ENCODE measurements at regions not wholly inside any gene's neighbourhood (a gene's known extent, or its start where the extent isn't known, plus 50 kb on each side); places are given as distances from the start of the nearest gene placed in this dataset.

- intact Hi-C loops (cut with DNase I; ENCODE audit: low total_unique reads) (loop anchor here (5.0 to 10.0 kb wide), 2 partner anchors 1112 to 1674 kb away; no protein-coding TSS in a partner anchor), in situ Hi-C loops (cut with MboI; ENCODE audit: low pct_ligation_motif_present in 1 of 4, low pct_unique_long_range_greater_than_20kb in 1 of 4, low sequenced_read_pairs in 3 of 4) (no loop called here)
- WGBS, 2 donors (ENCODE audit: low coverage in 1 of 2), result 13 to 64% methylated on average over 2 to 11 of the region's 11 CpGs
- Histone ChIP-seq H3K9me3 (no peaks in the 10 kb centered on the region), H3K4me1 (no peaks in the 10 kb centered on the region), H3K27ac (no peak overlapping the region), H3K4me3 (no peak overlapping the region), H3K36me3 (no peaks in the 10 kb centered on the region), H3K27me3 (no peaks in the 10 kb centered on the region)
- no peak for DNase-seq
- TF ChIP-seq, protein P1, sequence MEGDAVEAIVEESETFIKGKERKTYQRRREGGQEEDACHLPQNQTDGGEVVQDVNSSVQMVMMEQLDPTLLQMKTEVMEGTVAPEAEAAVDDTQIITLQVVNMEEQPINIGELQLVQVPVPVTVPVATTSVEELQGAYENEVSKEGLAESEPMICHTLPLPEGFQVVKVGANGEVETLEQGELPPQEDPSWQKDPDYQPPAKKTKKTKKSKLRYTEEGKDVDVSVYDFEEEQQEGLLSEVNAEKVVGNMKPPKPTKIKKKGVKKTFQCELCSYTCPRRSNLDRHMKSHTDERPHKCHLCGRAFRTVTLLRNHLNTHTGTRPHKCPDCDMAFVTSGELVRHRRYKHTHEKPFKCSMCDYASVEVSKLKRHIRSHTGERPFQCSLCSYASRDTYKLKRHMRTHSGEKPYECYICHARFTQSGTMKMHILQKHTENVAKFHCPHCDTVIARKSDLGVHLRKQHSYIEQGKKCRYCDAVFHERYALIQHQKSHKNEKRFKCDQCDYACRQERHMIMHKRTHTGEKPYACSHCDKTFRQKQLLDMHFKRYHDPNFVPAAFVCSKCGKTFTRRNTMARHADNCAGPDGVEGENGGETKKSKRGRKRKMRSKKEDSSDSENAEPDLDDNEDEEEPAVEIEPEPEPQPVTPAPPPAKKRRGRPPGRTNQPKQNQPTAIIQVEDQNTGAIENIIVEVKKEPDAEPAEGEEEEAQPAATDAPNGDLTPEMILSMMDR (IDR thresholded peaks at IDR 0.05), result no peak
- no peak for TF ChIP-seq POLR2A (IDR thresholded peaks at IDR 0.05)
- no peak for TF ChIP-seq EP300 (IDR thresholded peaks at IDR 0.05; ENCODE audit: low read depth)
- no peak for TF ChIP-seq POLR2AphosphoS5 (IDR thresholded peaks at IDR 0.05)
These were observed 117.5 kb downstream of the DDX1 start for GRCh38 chr2:15708865-15709820.

GRCh38 chr2:15711126-15711860 lies 119.6 kb downstream of the DDX1 start:
- no peaks in the 10 kb centered on the region for H3K9me3 ChIP-seq
- H3K4me3 ChIP-seq, result no peak overlapping the region
- intact Hi-C loops (cut with DNase I; ENCODE audit: low total_unique reads), result no loop called here
- TF ChIP-seq, protein P1 (IDR thresholded peaks at IDR 0.05), result no peak
- no peak for TF ChIP-seq POLR2AphosphoS5 (IDR thresholded peaks at IDR 0.05)
- 92 to 100% methylated on average over 4 of the region's 4 CpGs for WGBS, 2 donors (ENCODE audit: low coverage in 1 of 2)
- H3K4me1 ChIP-seq, result no peaks in the 10 kb centered on the region
- no peak overlapping the region for H3K27ac ChIP-seq
- H3K27me3 ChIP-seq, result no peaks in the 10 kb centered on the region
- H3K36me3 ChIP-seq, result no peaks in the 10 kb centered on the region
- in situ Hi-C loops (cut with MboI; ENCODE audit: low pct_ligation_motif_present in 1 of 4, low pct_unique_long_range_greater_than_20kb in 1 of 4, low sequenced_read_pairs in 3 of 4), result no loop called here
- DNase-seq, result no peak

DNA sequence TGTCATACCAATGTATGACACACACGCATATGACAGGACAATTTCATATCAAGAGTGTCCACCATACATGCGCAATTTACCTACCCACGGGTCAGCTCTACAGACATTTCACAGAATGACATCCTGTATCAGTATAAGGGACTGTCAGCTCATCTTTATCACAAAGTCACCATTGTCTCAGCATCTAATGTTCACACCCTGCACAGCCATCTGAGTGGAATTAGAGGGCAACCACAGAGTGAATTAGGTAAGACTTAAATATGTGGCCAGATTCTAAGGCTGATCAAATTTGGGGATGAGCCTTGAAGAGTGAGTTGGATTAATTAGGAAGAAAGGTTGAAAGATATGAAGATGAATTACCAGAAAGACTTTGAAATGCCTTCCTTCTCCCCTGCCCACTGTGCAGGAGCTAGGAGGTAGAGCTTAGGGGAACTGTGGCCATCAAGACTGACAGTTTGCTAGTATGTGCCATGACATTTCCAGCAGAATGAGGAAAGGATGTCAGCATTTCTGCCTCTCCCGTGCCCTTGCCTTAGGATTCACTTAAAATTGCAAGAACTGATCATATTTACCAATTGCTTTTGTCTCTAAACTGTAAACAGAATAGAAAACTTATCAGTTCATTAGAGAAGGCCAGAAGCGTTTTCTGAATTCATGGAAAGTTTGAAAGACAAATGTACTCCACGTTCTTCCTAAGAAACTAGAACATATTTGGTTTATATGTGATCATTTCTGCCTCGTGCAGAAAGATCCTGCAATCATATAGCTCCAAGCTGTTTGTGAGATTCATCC lies 121.1 kb downstream of the DDX1 start:
- in situ Hi-C loops (cut with MboI; ENCODE audit: low pct_ligation_motif_present in 1 of 4, low pct_unique_long_range_greater_than_20kb in 1 of 4, low sequenced_read_pairs in 3 of 4), result no loop called here
- H3K27ac ChIP-seq, result no peak overlapping the region
- H3K9me3 ChIP-seq, result no peaks in the 10 kb centered on the region
- no peak for DNase-seq
- TF ChIP-seq, protein P1 (IDR thresholded peaks at IDR 0.05), result no peak
- TF ChIP-seq EP300 (IDR thresholded peaks at IDR 0.05; ENCODE audit: low read depth) (no peak), POLR2AphosphoS5 (IDR thresholded peaks at IDR 0.05) (no peak), POLR2A (IDR thresholded peaks at IDR 0.05) (no peak)
- no peaks in the 10 kb centered on the region for H3K36me3 ChIP-seq
- 82 to 86% methylated on average over 6 to 7 of the region's 7 CpGs for WGBS, 2 donors (ENCODE audit: low coverage in 1 of 2)
- H3K4me1 ChIP-seq, result no peaks in the 10 kb centered on the region
- H3K27me3 ChIP-seq, result no peaks in the 10 kb centered on the region
- intact Hi-C loops (cut with DNase I; ENCODE audit: low total_unique reads), result no loop called here
- H3K4me3 ChIP-seq, result no peak overlapping the region

- 79 to 82% methylated on average over 4 of the region's 4 CpGs for WGBS, 2 donors (ENCODE audit: low coverage in 1 of 2)
- in situ Hi-C loops (cut with MboI; ENCODE audit: low pct_ligation_motif_present in 1 of 4, low pct_unique_long_range_greater_than_20kb in 1 of 4, low sequenced_read_pairs in 3 of 4) (no loop called here), intact Hi-C loops (cut with DNase I; ENCODE audit: low total_unique reads) (no loop called here)
- DNase-seq, result no peak
- no peak overlapping the region for H3K4me3 ChIP-seq
- H3K4me1 ChIP-seq, result no peaks in the 10 kb centered on the region
- no peaks in the 10 kb centered on the region for H3K36me3 ChIP-seq
- H3K27ac ChIP-seq, result no peak overlapping the region
- no peaks in the 10 kb centered on the region for H3K27me3 ChIP-seq
- H3K9me3 ChIP-seq, result no peaks in the 10 kb centered on the region
- no peak for TF ChIP-seq EP300 (IDR thresholded peaks at IDR 0.05; ENCODE audit: low read depth)
- TF ChIP-seq, protein P1 (IDR thresholded peaks at IDR 0.05), result no peak
- no peak for TF ChIP-seq POLR2A (IDR thresholded peaks at IDR 0.05)
- TF ChIP-seq POLR2AphosphoS5 (IDR thresholded peaks at IDR 0.05), result no peak
These were observed 121.8 kb downstream of the DDX1 start for GRCh38 chr2:15713475-15713874.

All from transverse colon (tissue), 4 donors.